GM21786 (cell line): ENCODE measurements at regions not wholly inside any gene's neighbourhood (a gene's known extent, or its start where the extent isn't known, plus 50 kb on each side); places are given as distances from the start of the nearest gene placed in this dataset.

ENCODE experiments used
- ATAC-seq: cut with Tn5 transposase; IDR thresholded peaks from one replicate; pipeline ENCODE4 v1.9.1; 2021; ENCODE audit not compliant: unreplicated experiment

DNA sequence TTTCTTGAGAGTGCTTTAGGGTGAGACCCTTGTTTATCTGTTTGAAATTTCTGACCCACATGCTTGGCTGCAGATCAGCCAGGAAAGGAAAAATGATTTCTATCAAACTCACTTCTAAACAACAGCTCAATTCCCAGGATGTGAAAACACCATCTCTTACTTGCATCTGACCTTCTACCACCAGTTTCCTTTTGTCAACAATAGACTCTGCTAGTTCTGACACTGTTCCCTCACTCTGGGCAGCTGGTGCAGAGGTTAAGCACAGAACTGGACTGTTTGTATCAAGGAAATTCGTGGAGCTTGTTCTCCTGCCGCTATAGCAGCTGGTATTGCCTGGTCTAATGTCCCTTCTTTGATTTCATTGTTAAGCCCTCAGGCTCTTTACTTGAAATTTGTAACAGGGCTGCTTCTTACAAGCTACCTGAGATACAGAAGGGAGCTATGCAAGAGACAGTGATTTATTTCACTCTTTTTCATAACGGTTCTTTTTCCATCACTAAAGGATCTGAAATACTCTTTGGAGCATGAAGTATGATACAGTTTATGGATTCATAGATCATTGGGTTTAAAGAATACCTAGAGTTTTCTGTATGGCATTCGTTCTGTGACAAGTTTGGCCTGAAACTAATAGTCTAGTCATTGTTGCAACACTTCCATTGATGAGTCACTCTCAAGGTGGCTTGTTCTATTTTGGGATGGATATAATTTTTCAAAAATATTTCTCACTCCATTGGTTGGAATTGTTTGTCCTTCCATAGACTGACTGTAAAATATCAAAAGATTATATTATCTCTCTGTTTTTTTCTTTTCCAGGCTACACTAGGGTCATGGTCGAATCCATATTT is 178.2 kb upstream of the ZC3H12C start:
- peak; percentile 43 for ATAC-seq

DNA sequence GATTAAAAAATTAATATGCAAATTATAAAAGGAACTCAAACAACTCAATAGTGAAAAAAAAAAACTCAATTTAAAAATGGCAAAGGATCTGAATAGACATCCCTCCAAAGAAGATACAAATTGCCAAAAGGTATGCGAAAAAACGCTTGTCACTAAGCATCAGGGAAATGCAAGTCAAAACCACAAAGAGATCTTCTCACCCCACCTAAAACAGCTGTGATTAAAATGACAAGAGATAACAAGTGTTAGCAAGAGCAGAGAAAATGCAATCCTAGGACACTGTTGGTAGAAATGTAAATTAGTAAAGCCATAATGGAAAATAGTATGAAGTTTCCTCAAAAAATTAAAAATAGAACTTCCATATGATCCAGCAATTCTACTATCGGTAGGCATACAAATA is 166.3 kb upstream of the ZC3H12C start:
- no peak for ATAC-seq

DNA sequence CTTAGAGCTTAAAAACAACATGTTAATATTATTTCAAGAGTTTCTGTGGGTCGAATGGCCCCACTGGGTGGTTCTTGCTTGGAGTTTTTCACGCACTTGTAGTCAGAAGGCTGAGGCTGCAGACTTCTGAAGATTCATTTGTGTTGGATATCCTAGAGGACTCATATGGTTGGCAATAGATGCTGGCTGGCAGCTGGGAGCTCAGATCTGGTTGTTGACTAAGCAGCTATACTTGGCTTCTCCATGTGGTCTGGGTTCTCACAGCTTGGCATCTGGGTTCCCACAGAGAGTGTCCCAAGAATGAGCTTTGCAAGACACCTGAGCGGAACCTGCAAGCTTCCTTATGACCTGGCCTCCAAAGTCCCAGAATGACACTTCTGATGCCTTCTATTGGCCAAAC is 163.9 kb upstream of the ZC3H12C start:
- no peak for ATAC-seq

DNA sequence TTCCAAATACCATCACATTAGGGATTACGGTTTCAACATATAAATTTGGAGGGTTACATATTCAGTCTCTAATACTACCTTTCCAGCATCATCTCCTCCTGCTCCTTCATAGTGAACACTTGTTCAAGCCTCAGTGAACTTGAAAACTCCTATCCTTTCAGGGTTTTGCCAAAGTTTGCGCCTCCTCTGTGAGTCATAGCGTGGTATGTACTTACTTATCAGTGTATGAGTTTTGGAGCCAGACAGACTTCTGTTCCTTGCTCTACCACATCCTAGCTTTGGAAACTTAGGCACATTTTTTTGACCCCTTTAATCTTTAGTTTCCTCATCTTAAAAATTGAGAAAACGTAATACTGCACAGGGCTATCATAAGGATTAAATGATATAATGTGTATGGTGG is 160.1 kb upstream of the ZC3H12C start:
- no peak for ATAC-seq

DNA sequence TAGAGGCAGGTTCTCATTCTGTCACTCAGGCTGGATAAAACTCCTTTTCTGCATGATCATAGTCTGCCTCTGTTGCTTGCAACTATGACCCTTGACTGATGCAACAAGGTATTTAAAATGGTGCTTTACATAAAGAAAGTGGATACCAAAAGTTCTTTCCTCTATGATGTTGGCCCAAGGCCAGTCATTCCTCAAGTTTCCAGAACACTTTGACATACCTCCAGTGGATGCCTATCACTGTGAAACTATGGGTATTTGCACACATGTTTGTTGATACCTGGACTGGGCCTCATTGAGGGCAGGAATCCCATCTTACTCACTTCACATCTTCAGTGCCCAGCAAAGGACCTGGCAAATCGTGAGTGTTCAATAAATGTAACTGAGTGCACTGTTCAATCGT is 159.0 kb upstream of the ZC3H12C start:
- ATAC-seq: no peak

DNA sequence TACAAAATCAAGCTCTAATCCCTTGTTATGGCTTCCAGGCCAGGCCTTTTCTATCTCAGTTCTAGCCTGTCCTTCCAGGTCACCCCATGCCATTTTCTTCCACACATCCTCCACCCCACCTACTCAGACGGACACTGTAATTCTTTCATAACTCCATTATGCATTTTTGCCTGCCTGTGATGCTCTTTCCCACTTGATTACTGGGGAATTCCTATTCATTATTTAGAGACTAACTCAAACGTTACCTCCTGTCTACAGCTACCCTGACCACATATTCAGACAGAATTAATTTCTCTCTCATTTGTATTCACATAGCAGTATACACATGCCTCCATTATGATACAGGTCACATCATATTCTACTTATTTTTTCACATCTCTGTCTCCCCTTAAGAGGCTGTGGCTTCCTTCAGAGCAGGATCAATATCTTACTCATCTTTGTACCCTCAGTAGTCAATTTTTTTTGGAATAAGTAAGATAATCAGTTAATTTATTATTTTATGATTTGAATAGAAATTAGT is 156.5 kb upstream of the ZC3H12C start:
- no peak for ATAC-seq

DNA sequence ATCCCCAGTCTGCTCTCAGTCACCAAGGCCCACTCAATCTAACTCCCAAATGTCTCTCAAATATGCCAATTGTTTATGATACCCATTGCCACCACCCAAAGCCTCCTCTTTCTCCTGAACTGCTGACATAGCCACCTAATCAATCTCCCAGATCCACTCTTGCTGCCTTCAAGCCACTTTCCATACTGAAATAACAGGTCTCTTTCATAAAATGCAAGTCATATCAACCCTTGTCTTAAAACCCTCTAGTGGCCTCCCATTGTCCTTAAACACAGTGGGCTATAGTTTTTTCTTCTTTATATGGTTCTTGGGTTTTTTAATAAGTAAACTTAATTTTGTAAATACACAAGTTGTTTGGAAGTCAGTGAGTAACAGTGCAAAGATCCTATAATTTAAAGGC is 155.2 kb upstream of the ZC3H12C start:
- no peak for ATAC-seq

DNA sequence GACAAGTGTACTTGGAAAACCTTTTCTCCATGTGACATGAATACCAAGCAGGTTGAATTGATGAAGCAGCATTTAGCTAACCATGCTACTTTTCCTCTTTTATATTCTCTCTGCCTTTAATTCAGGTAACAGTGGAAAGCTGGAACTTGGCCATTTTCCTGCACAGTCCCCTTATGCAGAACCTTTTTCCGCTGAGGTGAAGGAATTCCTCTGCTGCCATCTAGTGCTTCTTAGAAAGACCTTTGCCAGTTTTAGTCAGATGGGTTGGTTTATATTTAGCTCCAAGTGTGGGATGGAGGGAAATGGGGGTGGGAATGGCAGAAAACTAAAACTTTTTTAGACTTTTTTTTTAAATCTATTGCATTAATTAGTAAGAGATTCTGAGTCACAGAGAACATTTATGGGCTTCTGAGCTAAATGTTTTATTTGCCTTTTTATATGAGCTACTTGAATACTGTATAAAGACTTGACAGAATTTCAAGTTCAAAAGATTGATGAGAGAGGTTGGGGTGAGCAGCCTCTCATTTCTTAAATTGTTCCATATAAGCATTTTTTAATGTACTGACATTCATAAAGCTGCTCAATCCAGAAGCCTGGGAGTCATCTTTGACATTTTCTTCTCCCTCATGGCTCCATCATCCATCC is 153.9 kb upstream of the ZC3H12C start:
- ATAC-seq: peak; percentile 77

DNA sequence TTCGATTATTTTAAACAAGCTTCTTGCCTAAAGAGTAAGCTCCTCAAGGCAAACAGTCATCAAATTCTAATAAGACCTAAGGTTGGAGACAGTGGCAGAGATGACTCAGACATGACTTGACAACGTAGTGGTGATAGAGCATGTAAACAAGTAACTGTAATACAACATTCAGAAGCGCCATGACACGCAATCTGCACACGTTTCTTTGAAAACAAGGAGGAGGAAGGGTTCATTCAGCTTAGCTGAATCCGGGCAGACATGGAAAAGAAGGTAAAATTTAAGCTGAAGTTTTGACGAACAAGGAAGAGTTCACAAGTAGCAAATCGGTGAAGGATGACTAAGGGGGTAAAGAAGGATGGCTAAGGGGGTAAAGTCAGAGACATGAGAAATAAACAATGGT is 152.4 kb upstream of the ZC3H12C start:
- no peak for ATAC-seq

DNA sequence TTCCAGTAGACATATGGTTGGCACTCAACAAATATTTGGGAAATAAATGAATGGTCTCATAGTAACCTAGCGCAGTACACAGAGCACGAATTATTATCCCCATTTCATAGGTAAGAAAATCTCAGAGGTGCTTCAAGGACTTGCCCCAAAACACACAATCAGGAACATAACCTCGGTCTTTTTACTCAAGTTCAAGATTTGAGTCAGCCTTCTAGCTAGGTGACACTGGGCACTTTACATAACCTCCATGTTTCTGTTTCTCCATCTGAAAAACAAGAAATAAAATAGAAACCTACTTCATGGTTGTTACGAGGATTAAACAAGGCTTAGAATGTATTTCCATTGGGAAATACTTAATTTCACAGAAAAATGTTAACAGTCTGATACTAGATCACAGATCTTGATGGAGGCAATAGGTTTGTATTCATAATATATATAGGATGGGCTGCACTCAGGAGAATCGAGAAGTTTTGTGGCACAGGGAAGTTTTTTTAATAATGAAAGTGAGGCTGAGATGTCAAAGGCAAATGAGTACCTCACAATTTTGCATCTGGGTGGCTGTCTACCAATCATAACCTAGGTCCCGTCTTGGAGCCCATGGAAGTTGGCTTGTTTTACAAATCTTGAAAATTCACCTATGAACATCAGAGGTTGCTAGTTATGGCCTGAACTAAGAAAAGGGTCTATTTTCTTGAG is 147.4 kb upstream of the ZC3H12C start:
- peak; percentile 57 for ATAC-seq

DNA sequence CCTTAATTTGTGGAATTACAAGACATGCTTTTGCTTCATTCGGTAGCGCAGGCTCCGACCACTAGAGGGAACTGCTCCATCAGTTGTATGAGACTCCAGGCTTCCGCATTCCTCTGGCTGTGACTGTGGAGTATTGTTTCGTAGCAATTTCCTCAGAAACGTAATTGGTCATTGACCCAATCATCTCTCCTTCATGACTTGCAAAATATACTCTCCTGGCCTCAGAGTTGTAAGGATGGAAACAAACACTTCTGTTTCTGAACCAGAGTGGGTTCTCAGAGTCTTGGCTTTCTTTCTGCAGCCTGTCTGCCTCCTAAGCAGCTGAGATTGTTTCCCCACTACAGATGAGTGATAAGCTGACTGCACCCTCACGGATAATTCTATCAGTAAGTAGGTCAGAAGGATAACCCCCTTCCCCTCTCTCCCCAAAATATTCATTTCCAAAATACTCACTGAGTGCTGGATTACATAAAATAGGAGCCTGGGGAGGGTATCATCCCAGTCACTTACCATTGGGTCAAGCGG is 146.8 kb upstream of the ZC3H12C start:
- peak; percentile 89 for ATAC-seq

DNA sequence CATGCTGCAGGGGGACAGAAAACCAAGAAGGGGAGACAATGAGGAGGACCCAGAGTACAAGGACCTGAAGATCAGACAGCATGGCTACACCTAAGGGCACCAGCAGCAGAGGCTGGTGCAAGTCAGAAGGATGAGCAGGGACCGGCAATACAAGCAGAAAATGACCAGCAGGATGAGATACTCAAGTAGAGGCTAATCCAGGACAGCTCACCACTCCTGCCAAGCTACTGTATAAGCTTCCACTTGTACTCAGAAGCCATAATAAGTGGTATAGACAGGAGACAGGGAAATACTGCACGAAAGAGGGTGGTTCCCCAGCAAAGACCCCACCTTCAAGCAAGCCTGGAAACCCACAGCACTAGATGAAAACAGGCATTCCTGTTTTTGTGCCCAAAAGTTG is 138.7 kb upstream of the ZC3H12C start:
- no peak for ATAC-seq

DNA sequence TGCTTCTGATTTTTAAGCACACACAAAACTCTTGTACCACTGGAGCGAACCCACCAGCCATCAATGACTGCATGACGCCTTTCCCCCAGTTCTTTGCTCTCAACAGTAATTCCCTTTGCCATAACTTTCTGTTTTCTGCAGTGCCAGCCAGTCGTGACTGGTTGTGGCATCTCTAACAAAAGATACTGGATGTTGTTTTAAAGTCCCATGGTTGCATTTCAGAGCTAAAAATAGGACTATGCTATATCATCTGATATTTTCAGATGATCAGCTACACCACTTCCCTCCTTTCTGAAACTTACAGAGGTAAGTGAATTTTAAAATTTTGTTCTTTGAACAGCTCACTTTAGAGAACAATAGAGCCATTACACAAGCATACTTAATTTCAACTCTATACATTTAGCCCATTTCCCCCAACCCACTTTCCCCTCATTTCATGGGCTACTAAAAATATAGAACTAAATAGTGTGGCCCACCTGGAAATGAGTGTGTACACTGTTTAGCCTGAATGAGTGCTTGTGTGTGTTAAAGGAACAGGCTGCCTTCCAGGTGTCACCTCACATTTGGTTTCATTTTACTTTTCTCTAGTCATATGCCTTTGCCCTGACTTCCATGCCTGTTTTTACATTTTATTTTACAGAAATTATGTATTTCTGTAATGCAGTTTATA is 136.9 kb upstream of the ZC3H12C start:
- ATAC-seq: peak; percentile 75

DNA sequence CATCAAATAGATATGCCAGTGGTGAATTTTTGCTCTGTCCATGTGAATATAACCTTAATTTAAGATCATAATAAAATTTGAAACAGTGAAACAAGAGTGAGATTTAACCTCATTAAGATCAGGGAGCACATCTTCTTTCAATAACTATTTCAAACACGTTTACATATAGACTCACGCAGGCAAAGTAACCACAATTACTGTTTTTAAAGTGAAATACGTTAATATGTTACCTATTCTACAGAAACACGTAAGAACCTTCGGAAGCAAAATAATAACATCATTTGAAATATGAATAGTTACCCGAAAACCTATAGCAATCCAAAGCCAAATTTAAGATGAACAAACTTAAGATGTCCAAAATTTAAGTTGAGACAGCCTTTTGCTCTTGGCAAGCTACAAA is 136.2 kb upstream of the ZC3H12C start:
- ATAC-seq: peak; percentile 41

DNA sequence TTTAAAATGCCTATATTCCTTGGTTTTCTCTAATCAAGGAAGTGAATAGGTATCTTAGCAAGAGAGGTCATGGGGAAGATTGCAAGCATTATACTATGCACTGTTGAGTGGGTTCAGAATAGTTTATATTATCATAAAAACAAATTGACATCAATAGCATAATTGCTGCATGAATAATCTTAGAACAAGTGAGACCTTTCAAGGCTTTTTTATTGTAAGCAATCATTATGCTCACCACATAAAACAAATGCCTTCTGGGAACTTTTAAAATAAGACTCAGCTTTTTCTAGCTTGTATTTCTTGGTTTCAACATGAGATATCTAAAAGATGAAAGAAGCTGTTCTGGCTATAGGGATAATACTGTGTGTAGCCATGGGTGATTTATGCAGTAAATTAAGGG is 135.6 kb upstream of the ZC3H12C start:
- no peak for ATAC-seq

DNA sequence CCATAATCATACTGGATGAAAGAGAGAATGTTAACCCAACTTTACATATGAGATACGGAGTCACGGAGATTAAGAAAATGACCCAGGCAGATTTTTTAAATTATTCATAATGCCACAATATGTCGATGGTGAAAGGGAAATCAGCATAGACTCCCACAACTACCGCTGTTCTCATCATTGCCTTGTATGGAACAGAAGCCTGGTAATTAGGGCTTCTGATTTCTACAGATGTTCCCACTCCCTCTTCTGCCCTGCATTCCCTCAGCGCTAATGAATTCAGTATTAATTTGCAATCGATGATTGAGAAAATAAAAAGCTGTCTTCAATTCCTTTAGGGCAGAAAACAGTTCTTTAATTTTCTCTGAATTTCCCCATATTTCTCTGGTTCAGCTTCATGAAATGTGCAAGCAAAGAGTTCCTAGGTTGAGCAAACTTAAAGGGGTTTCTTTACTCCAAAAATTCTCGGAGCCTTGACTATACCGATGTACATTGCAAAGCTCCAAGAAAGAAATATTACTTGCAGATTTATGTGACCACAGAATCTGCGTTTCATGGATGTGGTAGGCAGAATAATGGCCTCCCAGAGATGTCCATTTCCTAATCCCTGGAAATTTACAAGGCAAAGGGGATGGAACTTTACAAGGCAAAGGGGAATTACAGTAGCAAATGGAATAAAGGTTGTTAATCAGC is 134.9 kb upstream of the ZC3H12C start:
- ATAC-seq: no peak

DNA sequence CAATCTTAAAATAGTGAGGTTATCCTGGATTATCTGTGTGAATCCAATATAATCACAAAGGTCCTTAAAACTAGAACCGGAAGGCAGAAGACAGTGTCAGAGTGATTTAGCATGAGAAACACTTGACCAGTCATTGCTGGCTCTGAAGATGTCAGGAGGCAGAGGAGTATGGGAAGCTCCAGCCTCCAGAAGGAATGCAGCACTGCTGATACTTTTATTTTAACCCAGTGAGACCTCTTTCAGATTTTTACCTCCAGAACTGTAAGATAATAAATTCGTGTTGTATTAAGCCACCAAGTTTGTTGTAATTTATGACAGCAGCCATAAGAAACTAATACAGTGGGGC is 134.4 kb upstream of the ZC3H12C start:
- ATAC-seq: no peak

DNA sequence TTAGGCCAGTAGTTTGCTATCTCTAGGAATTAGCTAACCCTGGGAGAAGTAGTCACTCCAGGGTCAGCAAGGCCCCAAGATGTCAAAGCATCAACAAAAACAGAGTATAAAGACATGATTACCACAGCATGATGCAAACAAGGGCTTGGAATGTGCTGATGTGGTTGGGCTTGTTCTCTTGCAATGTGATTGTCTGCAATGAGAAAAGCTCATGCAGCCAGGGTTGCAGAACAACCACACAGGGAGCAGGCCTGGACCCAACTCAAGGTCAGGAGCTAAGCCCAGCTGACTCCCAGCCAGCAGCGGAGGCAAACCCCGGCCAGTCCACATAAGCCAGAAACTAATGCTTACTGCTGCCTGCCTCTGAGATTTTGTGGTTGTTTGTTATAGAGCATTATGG is 132.4 kb upstream of the ZC3H12C start:
- no peak for ATAC-seq

DNA sequence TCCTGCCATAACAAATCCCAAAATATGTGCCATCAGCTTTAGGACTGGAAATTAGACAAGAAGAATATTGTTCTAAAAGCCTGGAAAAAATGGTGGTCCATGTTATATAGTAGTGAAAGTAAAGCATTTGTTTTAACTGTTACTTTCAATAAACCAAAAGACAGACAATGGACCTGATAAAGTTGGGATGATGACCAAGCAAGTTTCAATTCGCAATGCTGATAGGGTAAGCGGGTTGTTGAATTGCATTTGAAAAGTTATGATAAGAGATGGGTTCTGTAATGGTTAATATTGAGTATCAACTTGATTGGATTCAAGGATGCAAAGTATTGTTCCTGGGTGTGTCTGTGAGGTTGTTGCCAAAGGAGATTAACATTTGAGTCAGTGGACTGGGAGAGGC is 131.9 kb upstream of the ZC3H12C start:
- ATAC-seq: no peak

DNA sequence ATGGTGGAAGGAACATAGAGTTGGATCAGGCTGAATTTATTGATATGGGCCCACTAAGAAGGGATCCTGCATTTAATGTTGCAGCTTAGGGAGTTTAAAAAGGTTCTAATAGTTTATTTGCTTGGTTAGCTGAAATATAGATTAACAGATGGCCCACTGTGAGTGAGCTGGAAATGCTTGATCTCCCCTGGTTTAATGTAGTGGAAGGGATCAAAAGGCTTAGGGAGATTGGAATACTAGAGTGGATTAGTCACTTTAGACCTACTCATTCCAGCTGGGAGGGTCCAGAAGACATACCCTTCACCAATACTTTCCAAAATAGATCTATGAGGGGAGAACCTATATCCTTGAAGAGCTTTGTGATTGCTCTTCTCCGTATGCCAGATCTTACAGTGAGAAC is 130.1 kb upstream of the ZC3H12C start:
- no peak for ATAC-seq

DNA sequence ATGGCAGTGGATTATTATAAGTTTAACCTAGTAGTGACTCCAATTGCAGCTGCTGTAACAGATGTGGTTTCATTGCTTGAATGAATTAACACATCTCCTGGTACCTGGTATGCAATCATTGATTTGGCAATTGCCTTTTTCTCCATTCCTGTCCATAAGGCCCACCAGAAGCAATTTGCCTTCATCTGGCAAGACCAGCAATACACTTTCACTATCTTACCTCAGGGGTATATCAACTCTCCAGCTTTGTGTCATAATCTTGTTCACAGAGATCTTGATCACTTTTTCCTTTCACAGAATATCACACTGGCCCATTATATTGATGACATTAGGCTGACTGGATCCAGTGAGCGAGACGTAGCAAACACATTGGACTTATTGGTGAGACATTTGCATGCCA is 128.7 kb upstream of the ZC3H12C start:
- no peak for ATAC-seq
